HCT116 (cell line): ENCODE measurements at regions not wholly inside any gene's neighbourhood (a gene's known extent, or its start where the extent isn't known, plus 50 kb on each side); places are given as distances from the start of the nearest gene placed in this dataset.
A peak's percentile ranks its signal among the peaks of the same experiment; 100 is the strongest.

ENCODE experiments used
- ATAC-seq: fragments of 200-7000 bp; cut with Tn5 transposase; 2 replicates; pipeline ENCODE4 v1.9.1; 2020; ENCODE audit warnings: mild to moderate bottlenecking, moderate library complexity
- BruUV-seq: library from RNA; stranded (reverse); fragments of 400-500 nt; replicated peaks from 2 replicates; lab custom pipeline; 2021; lab: Mats Ljungman, UMichigan
- CTCF ChIA-PET: fragments of 300-600 bp; sonication (Branson Sonifier 250); formaldehyde crosslinking; loops from one replicate; lab custom pipeline; 2021; ENCODE audit warnings: antibody characterized with exemption; lab: Charles Lee
- POLR2A ChIA-PET: fragments of 300-600, 350-600 bp; sonication (Branson Sonifier 250); formaldehyde crosslinking; loops from one replicate; lab custom pipeline; 2021; ENCODE audit warnings: antibody characterized with exemption; lab: Charles Lee
- RAD21 ChIA-PET, 2 experiments: fragments of 300-600 bp; sonication (Branson Sonifier 250); formaldehyde crosslinking; loops; one replicate each; lab custom pipeline; 2023; ENCODE audit warnings: low total read pairs in 2 of 2; ENCODE audit not compliant: uncharacterized antibody in 2 of 2, unreplicated experiment in 2 of 2, low non-redundant PET in 1 of 2; lab: Charles Lee
- DNase-seq: peaks from one replicate; pipeline ENCODE4 v3.0.0-alpha.2; 2010; ENCODE audit warnings: low read depth, low spot score
- H2AFZ ChIP-seq: fragments of 200-600 bp; shearing (Covaris generic), sonication (generic); 2 replicates; pipeline ENCODE4 v1.6.1; 2017; ENCODE audit warnings: low read depth, mixed run types, mixed read lengths, antibody characterized with exemption, low read length; ENCODE audit not compliant: poor library complexity, severe bottlenecking
- H3K27ac ChIP-seq: 2 replicates; pipeline ENCODE4 v1.5.1; 2012; ENCODE audit warnings: low read depth, low read length
- H3K27me3 ChIP-seq: fragments of 200-600 bp; sonication (generic); 2 replicates; pipeline ENCODE4 v1.6.1; 2016; ENCODE audit warnings: mixed run types, low read length, mixed read lengths; ENCODE audit not compliant: insufficient read depth
- H3K36me3 ChIP-seq, 2 experiments: fragments of 200-500 bp in 1 of 2; fragments of 200-600 bp in 1 of 2; sonication (Bioruptor generic) in 1 of 2; sonication (generic) in 1 of 2; 2 replicates each; pipeline versions ENCODE4 v1.5.1 to v1.6.1; 2014 to 2016; ENCODE audit warnings: low read length in 2 of 2, inconsistent platforms in 1 of 2, mixed read lengths in 1 of 2, mixed run types in 1 of 2; ENCODE audit not compliant: insufficient read depth in 2 of 2, control insufficient read depth in 1 of 2
- H3K4me1 ChIP-seq, 2 experiments: fragments of 200-600 bp in 1 of 2; sonication (generic) in 1 of 2; 2 replicates each; pipeline versions ENCODE4 v1.5.1 to v1.6.1; 2012 to 2017; ENCODE audit warnings: low read length in 2 of 2, inconsistent platforms in 1 of 2, mild to moderate bottlenecking in 1 of 2, mixed read lengths in 1 of 2, mixed run types in 1 of 2, moderate library complexity in 1 of 2; ENCODE audit not compliant: insufficient read depth in 2 of 2, control insufficient read depth in 1 of 2
- H3K4me2 ChIP-seq: fragments of 200-600 bp; sonication (generic); 2 replicates; pipeline ENCODE4 v1.6.1; 2017; ENCODE audit warnings: mixed run types, low read length, mixed read lengths
- H3K4me3 ChIP-seq, 2 experiments: fragments of 200-600 bp in 1 of 2; sonication (generic) in 1 of 2; replicated peaks in 1 of 2; 2 replicates each; pipeline ENCODE4 v1.5.1; 2011 to 2016; ENCODE audit warnings: low read length in 2 of 2, control low read depth in 1 of 2, low read depth in 1 of 2, mild to moderate bottlenecking in 1 of 2, mixed read lengths in 1 of 2, mixed run types in 1 of 2
- H3K79me2 ChIP-seq: fragments of 200-600 bp; sonication (generic); 2 replicates; pipeline ENCODE4 v1.6.1; 2017; ENCODE audit warnings: mild to moderate bottlenecking, mixed run types, low read length, moderate library complexity, mixed read lengths; ENCODE audit not compliant: insufficient read depth
- H3K9ac ChIP-seq: fragments of 200-600 bp; sonication (generic); 2 replicates; pipeline ENCODE4 v1.6.1; 2016; ENCODE audit warnings: low read length, mixed read lengths
- H3K9me2 ChIP-seq: fragments of 200-600 bp; sonication (generic), shearing (Covaris generic); 2 replicates; pipeline ENCODE4 v1.6.1; 2017; ENCODE audit warnings: mixed run types, mild to moderate bottlenecking, moderate library complexity; ENCODE audit not compliant: insufficient read depth
- H3K9me3 ChIP-seq, 2 experiments: fragments of 200-500 bp in 1 of 2; fragments of 200-600 bp in 1 of 2; sonication (Bioruptor generic) in 1 of 2; sonication (generic) in 1 of 2; 2 replicates each; pipeline ENCODE4 v1.6.1; 2014 to 2017; ENCODE audit warnings: low read length in 2 of 2, mixed read lengths in 2 of 2, inconsistent platforms in 1 of 2, low read depth in 1 of 2, mild to moderate bottlenecking in 1 of 2, mixed run types in 1 of 2, moderate library complexity in 1 of 2; ENCODE audit not compliant: control insufficient read depth in 1 of 2, insufficient read depth in 1 of 2
- H4K20me1 ChIP-seq: fragments of 200-600 bp; sonication (generic), shearing (Covaris generic); 2 replicates; pipeline ENCODE4 v1.6.1; 2017; ENCODE audit warnings: mixed run types, mild to moderate bottlenecking, moderate library complexity; ENCODE audit not compliant: insufficient read depth
- CEBPB ChIP-seq: IDR thresholded peaks from 2 replicates; pipeline ENCODE4 v1.6.1; 2012; ENCODE audit warnings: low read depth
- CTCF ChIP-seq, 3 experiments: fragments of 200-600 bp in 1 of 3; sonication (generic) in 1 of 3; IDR thresholded peaks in 2 of 3; conservative IDR thresholded peaks in 1 of 3; 2 replicates each; pipeline ENCODE4 v1.5.1; 2012 to 2017; ENCODE audit warnings: low read depth in 2 of 3, low read length in 2 of 3, antibody characterized with exemption in 1 of 3, borderline replicate concordance in 1 of 3, control low read depth in 1 of 3, mild to moderate bottlenecking in 1 of 3, mixed read lengths in 1 of 3, mixed run types in 1 of 3, moderate library complexity in 1 of 3; ENCODE audit not compliant: insufficient read depth in 1 of 3
- EZH2phosphoT487 ChIP-seq: fragments of 200-600 bp; IDR thresholded peaks from 2 replicates; pipeline ENCODE4 v1.6.1; 2018; ENCODE audit warnings: antibody characterized with exemption, borderline replicate concordance
- RAD21 ChIP-seq: IDR thresholded peaks from 2 replicates; pipeline ENCODE4 v1.6.1; 2012; ENCODE audit warnings: low read depth, mild to moderate bottlenecking
- intact Hi-C: fragments of 100-400 bp; cut with micrococcal nuclease; formaldehyde crosslinking; loops from 2 replicates; pipeline ENCODE4 v1.10.0; 2022
- TF ChIP-seq, protein P1 (sequence below): IDR thresholded peaks from 2 replicates; pipeline ENCODE4 v1.6.1; 2012

- RAD21 ChIA-PET = interaction anchor here in 1 of 2 experiments (0.7 kb wide), 1 partner anchor 187 kb away, joined by 3 read pairs; no protein-coding TSS in a partner anchor
- Histone ChIP-seq H3K9me2 (no peaks in the 10 kb centered on the region), H3K9me3 (peaks cover 0 to under 1% of the 10 kb centered on the region in 2 experiments; a peak in 1 of 4 replicates), H3K79me2 (no peaks in the 10 kb centered on the region)
- intact Hi-C loops = no loop called here
- TF ChIP-seq, protein P1, sequence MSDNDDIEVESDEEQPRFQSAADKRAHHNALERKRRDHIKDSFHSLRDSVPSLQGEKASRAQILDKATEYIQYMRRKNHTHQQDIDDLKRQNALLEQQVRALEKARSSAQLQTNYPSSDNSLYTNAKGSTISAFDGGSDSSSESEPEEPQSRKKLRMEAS = peak; percentile 53; the same call in 1 of the 2 replicates
- TF ChIP-seq CTCF (IDR thresholded peaks at IDR 0.05 in 2 of 3, conservative IDR thresholded peaks at IDR 0.05 in 1 of 3; ENCODE audit: borderline replicate concordance in 1 of 3, insufficient read depth in 1 of 3, low read depth in 2 of 3, low read length in 2 of 3) (peak; percentile 16 to 45 (median 42); a peak in 4 of 6 replicates), RAD21 (peak; percentile 47), EZH2phosphoT487 (no peak)
- TF ChIP-seq, all 23 proteins: peak for 3
- H4K20me1 ChIP-seq = no peaks in the 10 kb centered on the region
- no peaks in the 10 kb centered on the region for H3K36me3 ChIP-seq
- no peak overlapping the region for H3K4me3 ChIP-seq
- CTCF ChIA-PET = interaction anchor here (0.7 to 1.1 kb wide), 3 partner anchors 9 to 21 kb away, joined by 3 to 5 read pairs (median 4); no protein-coding TSS in a partner anchor
- peak; percentile 86 for ATAC-seq
- no peak overlapping the region for H2AFZ ChIP-seq
- no peak overlapping the region for H3K4me2 ChIP-seq
- no peak overlapping the region for H3K27ac ChIP-seq
- H3K9ac ChIP-seq = no peak overlapping the region
- BruUV-seq = no TSS peak
- POLR2A ChIA-PET = no interaction called here
- no peaks in the 10 kb centered on the region for H3K27me3 ChIP-seq
- H3K4me1 ChIP-seq = no peaks in the 10 kb centered on the region
- DNase-seq = no peak
Measured at GRCh38 chr14:71309756-71310155, 402.5 kb downstream of the PCNX1 start.

GRCh38 chr14:71311061-71311460, 403.8 kb downstream of the PCNX1 start:
- no peak overlapping the region for H3K9ac ChIP-seq
- H3K4me3 ChIP-seq = no peak overlapping the region
- no peak overlapping the region for H3K4me2 ChIP-seq
- H3K4me1 ChIP-seq = no peaks in the 10 kb centered on the region
- H3K27ac ChIP-seq = no peak overlapping the region
- H4K20me1 ChIP-seq = no peaks in the 10 kb centered on the region
- no peak overlapping the region for H2AFZ ChIP-seq
- ATAC-seq (no peak), DNase-seq (no peak)
- no peaks in the 10 kb centered on the region for H3K36me3 ChIP-seq
- ChIA-PET CTCF (no interaction called here), RAD21 (no interaction called here), POLR2A (no interaction called here)
- BruUV-seq = no TSS peak
- TF ChIP-seq CEBPB = no peak
- no peaks in the 10 kb centered on the region for H3K9me2 ChIP-seq
- no peaks in the 10 kb centered on the region for H3K9me3 ChIP-seq
- H3K79me2 ChIP-seq = no peaks in the 10 kb centered on the region
- intact Hi-C loops = no loop called here
- H3K27me3 ChIP-seq = no peaks in the 10 kb centered on the region
